Stimulated activated CD4-positive, alpha-beta T cell treated with anti-CD3 and anti-CD28 coated beads, Interleukin-4, amount 100 ng/mL, for 1 hour (primary cell): ENCODE measurements at regions not wholly inside any gene's neighbourhood (a gene's known extent, or its start where the extent isn't known, plus 50 kb on each side); places are given as distances from the start of the nearest gene placed in this dataset.

Experiments used
- DNase-seq: peaks from one replicate; pipeline ENCODE4 v3.0.0-alpha.2; 2020

DNA sequence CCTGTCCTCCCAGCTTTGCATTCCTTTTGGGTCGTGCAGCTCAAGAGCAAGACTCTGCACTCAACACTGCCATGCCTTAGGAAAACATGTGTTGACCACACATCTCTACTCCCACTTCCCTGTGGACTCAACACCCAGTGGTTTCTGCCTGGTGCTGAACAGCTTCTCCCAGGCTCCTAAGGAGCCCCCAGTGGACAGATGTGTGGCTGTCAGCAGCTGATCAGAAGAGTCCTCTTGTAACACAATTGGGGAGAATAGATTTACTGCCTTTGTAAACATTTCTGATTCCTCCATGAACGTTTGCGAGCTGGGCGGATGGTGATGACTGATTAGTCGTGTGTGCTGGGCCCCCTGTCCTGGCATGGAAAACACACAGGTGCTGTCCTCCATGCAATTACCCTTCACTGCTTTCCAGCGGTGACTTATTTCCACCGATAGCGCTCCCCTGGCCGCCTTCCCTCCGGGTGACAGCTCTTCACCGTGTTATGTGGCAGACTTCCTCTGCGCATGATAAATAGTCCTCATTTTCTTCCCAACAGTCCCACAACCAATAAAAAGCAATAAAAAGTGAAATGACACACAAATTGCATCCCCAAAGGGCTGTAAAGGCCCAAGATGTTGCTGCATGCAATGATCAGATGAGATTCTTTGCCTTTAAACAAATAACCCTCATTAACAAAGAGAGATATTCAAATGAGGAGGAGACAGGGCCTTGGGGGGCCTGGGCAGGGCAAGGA lies 249.4 kb upstream of the AJAP1 start:
- no peak for DNase-seq

DNA sequence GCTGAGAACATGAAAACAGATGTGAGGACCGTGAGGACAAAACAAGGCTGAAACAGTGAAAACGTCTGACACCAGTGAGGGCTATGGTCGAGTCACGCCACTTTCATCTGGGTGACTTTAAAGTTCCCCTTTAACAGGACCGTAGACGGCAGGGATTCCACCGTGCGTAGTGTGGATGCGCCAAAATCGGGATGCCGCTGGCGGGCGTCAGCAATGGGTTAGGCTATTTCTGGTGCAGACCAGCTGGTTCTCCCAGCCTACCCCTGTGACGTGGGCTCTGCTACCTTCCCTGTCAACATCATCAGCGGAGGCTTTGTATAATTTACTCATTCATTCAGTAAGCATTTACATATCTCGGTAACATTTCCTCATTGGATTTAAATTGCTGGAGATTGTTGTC lies 246.6 kb upstream of the AJAP1 start:
- no peak for DNase-seq

DNA sequence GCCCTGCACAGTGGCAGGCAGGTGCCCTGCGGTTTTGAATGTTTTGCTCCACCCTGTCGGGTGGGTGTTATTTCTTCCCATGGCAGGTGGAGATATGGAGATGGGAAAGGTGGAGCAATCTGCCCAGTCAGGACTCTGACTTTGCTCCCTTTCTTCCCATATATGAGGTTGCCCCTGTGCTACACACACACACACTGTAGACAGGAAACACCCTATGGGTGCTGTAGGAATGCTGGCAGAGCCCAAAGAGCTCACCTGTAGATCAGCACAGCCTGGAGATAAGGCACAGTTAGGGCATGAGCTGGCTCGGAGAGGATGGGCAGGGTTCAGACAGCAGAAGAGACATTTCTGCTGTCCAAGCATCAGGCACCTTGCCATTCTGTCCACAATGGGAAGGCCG lies 246.0 kb upstream of the AJAP1 start:
- DNase-seq: no peak

DNA sequence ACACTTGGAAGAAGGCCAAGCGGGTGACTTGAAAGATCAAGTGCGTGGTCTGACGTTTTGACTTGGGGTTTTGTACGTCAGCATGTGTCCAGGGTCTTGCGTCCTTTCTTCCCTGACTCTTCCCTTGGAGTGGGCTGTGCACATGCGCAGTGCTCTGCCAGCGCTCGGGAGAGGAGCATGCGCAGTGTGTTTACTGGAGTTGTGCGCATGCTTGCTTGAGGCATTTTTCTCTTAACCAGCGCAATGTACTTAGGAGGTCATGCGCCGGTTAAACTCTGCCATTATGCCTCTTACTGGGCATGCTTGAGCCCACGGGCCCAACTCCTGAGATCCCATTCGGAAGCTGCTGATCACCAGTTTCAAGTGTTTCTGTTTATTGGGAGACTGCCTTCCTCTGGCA lies 242.5 kb upstream of the AJAP1 start:
- no peak for DNase-seq

DNA sequence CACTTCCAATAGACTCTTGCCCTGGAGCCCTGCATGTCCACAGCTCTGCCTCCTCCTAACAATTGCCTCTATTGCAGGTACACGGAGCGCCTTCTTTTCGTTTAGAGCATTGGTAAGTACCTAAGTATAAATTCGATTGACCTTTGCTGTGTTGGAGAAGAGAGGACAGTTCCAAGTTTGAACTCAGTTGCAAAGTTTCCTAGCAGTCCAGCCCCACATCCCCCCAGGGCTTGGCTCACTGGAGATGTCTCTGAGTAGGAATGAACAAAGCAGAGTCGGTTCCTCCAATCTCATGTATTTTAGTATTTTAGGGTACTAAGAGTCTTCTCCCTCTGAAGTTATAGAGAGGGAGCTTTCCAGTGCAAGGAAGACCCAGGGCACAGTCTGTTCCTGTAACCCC lies 238.9 kb upstream of the AJAP1 start:
- no peak for DNase-seq

DNA sequence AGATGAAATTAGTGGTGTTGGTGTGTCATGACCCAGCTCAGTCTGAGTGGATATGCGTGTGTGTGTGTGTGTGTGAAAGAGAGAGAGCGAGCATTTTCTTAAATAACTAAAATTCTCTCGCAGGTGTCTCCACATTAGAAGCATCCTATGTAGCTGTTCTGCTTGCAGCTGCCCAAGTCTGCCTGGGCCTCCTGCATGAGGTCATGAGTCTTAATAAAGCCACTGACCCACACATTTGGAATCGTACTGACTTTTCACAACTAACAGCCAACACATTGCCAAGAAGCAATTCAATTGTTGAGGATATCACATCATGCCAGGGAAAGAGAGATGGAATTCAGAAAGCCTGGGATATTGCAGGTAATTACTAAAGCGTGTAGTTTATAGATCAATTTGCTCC lies 238.2 kb upstream of the AJAP1 start:
- DNase-seq: no peak

DNA sequence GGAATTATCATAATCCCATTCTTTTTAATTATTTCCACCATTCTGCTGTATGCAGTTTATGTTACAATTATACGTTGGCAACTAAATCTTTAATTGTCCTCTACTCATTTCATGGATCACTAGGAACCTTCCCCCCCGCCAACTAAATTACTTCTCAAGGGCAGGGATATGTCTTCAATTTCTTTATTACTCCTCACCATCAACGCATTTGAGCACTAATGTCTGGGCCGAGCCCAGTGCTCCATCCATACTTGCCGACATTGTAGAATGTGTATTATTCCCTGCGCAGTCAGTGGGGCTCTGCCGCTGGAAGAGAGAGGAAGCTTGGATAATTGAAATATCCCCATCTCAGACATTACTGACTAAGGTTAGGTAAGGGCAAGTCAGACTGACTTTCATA lies 236.4 kb upstream of the AJAP1 start:
- no peak for DNase-seq

DNA sequence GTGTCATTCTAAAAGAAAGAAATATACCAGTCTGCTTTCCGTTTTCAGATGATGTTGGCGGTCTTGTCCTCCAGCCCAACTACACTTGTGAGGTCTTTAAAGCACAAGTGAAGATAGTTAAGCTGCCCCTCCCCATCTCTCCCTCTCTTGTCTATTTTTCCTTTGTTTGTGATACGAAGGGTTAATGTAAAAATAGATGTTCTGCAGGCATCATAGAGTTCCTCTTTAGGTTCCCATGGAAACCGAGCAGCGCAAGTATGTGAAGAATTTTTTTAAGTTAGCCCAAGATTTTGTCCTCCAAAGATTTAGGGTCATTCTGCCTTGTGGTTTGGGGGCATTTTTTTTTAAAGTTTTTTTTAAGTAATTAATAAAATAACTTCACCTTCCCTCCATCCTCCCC lies 232.4 kb upstream of the AJAP1 start:
- no peak for DNase-seq

DNA sequence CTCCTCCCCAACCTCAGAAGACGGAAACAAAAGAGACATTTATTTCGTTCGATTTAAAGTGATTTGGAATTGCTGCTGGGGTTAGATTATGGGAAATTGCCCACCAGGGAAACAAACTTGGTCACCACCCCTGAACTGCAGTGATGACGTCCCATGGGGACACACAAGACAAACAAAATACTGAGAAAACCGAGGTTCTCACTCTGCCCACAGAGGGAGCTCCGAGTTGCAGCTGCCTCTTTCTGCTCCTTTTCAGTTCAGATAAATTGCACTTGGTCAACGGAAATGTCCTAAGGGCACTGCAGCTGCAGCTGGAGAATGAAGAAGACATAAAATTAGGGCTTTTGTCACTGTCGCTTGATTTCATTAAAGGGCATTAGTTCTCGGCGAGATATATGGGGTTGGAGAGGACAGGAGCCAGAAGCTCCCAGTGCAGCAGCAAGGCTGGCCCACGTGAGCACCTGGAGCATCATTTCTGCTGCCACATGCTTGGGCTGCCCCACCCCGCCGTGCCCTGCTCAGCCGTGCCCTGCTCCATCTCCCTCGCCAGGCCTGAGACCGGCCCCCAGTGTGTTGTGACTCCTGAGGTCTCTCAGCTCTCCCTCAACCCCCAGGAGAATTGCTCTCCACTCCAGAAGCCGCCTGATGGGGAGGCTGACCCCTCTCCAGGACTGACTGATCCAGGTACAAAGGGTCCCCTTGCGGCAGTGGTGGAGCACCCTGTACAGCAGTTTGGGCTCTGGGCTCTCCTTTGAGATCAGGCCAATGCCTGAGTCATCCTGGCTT lies 231.7 kb upstream of the AJAP1 start:
- no peak for DNase-seq

DNA sequence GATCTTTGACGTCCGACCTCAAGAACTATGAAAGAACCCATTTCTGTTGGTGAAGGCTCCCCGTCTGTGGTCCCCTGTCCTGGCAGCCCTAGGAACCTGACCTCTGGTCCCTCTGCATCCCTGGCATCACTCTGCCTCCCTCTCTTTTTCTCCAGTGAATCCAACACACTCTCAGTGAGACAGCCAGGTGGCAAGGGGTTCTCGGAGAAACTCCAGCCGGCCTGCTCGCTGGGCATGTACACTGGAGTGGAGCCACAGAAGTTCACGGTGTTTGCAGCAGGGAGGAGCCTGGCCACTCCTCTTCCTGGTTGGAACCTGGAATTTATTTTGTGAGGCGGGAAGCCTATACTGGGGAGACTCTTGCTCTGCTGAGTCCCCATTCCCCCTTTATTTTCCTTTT lies 230.2 kb upstream of the AJAP1 start:
- no peak for DNase-seq

DNA sequence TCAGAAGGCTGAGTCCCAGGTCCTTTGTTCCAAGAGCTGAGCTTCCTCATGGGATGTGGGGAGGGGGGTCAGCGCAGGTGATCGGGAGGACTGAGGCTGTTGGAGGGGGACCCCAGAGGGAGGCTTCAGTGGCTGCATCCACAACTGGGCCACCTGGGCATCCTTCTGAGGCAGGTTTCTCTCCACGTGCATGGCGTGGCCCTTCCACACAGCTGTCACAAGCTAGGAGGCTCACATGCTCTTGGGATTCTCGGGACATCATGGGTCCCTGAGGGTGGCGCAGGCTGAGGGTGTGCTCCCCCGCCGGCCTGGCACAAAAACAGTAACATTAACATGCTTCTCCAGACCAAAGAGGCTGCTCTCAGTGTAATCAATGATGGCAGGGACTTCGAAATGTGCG lies 229.6 kb upstream of the AJAP1 start:
- DNase-seq: no peak

DNA sequence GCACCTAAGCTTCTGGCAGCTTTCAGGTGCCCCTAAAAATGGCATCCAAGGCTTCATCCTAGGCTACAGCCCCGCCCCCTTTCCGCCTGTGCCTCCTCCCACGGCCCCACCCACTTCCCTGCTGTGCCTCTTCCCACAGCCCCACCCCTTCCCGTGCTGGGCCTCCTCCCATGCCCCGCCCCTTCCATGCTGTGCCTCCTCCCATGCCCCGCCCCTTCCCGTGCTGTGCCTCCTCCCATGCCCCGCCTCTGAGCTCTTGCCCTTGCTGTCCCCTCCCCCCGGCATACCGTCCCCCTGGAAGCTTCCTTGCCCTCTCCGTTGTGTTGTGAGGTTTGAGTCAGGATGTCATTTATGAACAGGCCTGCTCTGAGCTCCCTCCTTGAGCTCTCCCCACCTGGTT lies 228.5 kb upstream of the AJAP1 start:
- no peak for DNase-seq

DNA sequence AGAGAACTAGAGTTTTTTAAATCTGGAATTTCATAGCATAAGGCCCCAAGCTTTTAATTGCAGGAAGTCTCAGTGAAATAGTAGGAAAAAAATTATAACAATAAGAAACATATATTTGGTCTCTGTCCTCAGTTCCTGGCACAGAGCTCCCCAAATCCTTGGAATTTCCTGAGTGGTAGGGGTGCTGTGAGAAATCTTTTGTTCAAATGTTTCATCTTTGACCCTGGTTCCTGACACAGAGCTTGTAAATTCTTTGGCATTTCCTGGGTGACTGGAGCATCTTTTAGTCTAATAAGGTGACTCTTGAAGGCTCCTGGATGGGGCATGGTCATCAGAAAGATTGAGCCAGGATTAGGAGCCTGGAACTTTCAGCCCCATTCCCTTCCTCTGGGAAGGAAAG lies 225.7 kb upstream of the AJAP1 start:
- DNase-seq: no peak

DNA sequence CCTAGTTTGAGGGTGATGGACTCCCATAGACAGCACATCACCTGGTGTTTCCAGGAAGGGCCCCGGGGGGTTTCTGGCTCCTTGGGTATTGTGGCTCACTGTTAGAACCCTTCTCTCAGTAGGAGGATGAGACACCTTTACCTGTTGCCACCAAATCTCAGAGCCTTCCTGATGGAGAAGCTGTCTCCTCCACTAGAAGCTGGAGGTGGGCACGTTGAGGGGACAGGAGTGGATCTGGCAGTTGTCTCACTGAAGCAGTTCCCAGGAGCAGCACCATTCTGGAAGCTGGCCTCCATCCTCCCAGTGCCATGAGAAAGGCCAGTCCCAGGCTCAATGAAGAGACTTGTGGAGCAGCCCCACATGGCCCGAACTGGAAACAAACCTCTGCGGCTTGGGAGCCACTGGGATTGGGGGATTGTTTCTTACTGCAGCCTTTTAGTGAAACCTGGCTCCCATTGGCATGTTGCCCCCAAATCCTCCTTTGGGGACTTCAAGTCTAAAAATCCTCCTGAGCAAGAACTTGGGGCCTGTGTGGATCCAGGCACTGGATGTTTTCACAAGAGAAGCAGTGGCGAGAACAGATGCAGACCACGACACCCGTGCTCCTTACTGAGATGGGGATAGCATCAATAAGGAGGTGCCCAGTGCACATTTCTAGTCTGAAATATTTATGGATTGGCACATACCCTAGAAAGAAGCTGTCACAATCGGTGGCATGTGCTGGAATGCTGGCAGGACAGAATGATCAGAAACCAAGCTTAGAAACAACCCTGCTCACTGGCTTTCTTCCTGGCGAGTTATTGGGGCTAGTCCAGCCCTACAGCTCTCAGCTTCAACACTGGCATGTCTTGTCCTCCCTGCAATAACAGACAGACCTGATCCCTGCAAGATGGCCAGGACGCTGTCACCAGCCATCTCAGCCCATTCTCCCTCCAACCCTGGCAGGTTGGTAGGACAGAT lies 223.7 kb upstream of the AJAP1 start:
- no peak for DNase-seq

DNA sequence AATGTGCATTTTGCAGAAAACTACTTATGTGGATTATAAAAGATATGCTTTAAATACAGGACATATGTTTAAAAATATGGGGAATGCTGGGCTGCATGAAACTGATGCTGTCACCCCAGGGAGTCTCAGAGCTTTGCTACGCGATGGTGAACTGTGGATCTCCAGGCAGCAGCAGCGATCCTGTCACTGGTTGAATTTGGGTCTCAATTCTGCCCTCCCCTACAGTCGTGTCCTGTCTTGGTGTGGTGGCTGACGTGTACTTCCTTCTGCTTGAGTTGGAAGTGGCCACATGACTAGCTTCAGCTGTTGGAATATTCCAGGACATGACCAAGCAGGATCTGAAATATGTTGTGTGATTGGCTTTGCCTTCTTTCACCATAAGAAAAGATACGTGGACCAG lies 222.9 kb upstream of the AJAP1 start:
- DNase-seq: no peak

DNA sequence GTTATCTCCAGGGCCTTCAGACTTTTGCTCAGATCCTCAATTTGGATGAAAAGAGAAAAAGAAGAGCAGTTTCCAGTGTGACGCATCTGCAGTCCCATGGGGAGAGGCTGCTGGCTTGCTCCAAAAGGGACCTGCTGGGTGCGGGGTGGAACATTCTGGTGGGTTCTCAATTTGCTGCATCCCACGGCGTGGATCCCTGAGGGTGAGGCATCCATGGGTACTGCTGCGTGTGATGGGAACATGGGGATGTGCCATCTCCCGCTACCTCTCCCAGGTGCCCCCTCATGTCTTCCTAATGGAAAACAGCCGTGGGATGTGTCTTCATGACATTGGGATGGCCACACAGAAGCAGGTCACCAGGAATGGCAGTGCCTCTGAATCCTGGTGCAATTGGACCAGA lies 221.3 kb upstream of the AJAP1 start:
- no peak for DNase-seq

DNA sequence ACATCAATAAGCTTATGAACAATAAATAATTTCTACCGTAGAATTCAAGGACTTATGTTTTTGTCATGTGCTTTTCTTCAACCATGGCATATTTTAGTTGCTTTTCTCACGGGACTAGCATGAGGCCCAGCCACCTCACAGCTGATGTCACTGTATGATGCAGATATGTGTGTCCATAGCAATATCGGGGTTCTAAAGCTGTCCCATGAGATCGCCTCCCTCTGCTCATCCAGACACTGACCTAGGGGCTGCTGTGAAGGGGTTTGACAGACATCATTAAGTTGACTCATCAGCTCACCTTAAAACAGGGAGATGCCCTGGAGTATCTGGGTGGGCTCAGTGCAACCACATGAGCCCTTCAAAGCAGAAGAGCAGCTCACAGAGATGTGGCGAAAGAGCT lies 210.3 kb upstream of the AJAP1 start:
- DNase-seq: no peak

DNA sequence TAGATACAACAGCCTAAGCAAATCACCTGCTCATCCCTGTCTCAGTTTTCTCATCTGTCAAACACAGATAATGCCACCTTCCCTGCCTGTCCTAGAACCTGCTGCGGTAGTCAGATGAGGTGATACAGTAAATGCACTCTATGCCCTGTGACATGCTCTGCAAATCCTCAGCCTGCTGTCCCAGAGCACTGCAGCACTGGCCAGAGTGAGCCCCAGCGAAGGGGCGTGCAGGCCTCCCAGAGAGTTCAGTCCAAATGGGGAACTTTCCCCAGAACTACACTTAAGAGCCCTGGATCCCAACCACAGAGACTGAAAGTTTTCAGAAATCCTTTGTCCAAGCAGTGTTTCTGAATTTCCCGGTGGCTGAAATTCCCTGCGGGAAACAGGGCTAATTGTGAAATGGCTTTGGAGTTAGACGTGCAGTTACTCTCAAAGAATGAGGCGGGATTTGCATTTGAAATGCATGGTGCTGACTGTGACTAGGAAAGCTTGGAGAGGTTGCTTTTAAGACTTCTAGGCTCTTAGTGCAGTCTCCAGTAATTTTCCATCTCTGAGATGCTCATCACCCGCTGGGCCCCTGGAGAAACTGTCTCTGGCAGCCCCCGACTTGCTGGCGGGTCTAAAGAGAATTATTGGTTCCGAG lies 206.5 kb upstream of the AJAP1 start:
- DNase-seq: no peak

DNA sequence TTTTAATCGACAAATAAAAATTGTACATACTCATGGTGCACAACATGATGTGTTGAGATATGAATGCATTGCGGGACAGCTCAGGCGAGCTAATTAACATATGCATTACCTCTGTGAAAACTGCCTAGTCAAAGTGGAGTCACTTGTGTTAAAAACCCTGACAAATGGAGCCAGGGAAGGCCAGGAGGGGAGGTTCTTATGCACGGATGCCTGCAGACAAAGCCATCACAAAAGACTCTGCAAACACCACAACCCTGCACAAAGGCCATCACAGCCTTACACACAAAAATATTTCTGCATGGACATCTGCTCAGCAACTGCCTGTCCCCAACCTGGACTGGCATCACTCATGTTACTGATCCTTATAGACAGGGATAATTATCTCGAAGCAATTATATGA lies 204.4 kb upstream of the AJAP1 start:
- DNase-seq: no peak

DNA sequence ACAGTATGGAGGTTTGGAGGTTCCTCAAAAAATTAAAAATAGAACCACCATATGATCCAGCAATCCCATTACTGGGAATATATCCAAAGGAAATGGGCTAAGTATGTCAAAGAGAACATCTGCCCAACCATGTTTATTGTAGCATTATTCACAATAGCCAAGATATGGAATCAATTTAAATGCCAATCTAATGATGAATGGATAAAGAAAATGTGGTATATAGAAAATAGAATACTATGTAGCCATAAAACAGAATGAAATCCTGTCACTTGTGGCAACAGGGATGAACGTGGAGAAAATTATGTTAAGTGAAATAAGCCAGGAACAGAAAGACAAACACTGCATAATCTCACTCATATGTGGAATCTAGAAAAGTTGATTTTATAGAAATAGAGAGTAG lies 201.7 kb upstream of the AJAP1 start:
- DNase-seq: no peak

DNA sequence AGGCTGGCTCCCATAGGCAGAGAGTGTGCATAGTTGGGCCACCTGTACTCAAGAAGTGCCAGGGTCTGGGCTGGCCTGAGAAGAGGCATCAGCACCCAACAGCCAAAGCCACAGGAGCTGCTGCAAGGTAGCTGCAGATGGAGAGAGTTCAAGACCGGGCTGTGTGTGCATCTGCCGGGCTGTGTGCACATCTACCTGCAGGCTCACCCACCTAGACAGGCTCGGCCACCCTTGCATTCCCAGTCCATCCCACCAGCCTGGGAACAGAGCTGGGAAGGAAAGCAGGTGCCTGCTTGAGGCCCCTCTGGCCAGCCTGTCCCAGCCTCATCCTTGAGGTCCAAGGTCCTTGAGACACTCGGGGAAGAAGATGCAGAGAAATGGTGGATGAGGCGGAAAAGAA lies 194.4 kb upstream of the AJAP1 start:
- no peak for DNase-seq

DNA sequence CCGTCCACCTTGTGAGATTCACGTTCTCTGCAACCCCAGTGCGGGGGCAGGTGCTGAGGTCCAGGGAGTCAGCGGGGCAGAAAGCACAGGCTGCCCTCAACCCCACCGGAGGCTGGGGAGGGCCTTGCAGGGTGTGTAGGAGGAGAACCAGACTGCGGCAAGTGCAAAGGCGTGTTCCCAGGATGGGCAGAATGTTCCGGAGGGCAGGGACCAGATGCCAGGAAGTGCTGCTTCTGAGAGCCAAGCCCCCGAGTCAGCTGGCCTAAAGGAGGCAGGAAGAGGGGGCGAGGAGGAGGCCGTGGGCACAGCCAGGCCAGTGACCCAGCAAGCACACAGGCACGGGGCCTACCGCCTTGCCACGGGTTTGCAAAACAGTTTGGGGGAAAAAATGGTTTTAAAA lies 193.8 kb upstream of the AJAP1 start:
- DNase-seq: no peak

DNA sequence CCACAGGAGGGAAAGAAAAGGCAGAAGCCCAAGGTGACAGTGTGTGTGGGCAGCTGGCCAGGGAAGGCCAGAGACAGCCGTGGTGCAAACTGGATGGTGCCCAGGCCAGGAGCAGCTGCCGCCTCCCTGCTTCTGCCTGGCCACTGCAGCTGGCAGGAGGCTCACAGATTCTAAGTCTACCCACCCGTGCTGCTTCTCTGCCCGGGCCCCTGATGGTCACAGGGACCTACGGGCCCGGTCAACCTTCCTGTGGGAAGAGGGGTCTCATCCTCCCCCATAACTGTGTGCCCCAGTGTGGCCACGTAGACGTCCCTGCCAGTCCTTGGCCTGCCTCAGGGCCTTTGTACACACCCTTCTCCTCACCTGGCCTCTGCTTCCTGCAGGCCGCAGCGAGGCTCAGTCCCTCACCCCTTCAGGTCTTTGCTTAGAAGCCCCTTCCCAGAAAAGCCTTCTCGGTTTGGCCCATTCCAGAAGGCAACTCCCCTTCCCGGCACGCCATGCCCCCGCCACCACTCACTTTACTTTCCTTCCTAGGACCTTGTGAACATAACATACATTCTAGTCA lies 192.6 kb upstream of the AJAP1 start:
- no peak for DNase-seq
